ENCODE measurements at regions not wholly inside any gene's neighbourhood (a gene's known extent, or its start where the extent isn't known, plus 50 kb on each side); places are given as distances from the start of the nearest gene placed in this dataset.
A peak's percentile ranks its signal among the peaks of the same experiment; 100 is the strongest.

DNA sequence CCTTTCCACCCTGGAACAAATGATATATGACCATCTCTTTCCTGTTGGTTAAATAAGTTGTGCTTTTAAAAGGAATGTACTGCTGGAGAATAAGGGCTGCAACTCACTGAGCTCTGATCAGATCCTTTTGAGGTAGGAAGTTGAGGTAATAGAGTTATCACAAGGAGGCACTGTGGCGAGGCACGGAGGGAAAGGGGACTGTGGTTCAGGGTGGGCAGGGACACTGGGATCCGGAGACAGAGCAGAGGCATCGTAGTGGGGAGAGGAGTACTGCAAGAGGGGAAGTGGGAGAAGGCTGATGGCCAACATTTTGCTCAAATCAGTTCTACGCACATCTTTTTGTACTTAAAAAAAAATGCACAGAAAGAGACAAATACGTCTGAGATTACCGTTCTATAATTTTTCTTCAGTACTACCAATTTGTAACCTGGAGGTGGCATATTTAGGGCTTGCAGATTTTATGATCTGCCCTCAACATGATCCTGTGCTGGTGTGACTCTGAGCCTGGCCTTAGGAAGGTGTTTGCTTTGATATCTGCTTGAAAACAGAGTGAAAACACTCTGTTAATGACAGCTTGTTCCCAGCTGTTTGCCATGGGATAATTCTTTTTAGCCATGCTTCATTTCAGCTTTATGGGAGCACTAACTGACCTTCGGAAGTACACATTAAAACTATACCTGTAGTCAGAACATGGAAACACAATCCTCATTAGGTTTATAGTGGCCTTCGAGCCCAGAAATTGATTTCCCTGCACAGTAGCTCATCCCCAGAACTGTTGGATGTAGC, 168.1 kb downstream of the KCNE4 start:
- DNase-seq (ENCODE audit: low read depth, low spot score), result no peak
- no peak overlapping the region for H3K4me3 ChIP-seq (ENCODE audit: low read length)

DNA sequence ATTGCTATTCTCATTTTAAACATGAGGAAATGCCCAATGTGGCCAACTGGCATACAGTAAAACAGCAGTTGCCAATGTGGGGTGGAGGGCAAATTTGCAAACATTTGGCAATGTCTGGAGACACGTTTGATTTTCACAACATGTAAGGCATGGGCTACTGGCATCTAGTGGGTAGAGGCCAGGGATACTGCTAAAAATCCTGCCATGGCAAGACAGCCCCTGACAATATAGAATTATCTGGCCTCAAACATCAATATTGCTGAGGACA, 168.6 kb downstream of the KCNE4 start:
- no peak for DNase-seq (ENCODE audit: low read depth, low spot score)
- no peak overlapping the region for H3K4me3 ChIP-seq (ENCODE audit: low read length)

DNA sequence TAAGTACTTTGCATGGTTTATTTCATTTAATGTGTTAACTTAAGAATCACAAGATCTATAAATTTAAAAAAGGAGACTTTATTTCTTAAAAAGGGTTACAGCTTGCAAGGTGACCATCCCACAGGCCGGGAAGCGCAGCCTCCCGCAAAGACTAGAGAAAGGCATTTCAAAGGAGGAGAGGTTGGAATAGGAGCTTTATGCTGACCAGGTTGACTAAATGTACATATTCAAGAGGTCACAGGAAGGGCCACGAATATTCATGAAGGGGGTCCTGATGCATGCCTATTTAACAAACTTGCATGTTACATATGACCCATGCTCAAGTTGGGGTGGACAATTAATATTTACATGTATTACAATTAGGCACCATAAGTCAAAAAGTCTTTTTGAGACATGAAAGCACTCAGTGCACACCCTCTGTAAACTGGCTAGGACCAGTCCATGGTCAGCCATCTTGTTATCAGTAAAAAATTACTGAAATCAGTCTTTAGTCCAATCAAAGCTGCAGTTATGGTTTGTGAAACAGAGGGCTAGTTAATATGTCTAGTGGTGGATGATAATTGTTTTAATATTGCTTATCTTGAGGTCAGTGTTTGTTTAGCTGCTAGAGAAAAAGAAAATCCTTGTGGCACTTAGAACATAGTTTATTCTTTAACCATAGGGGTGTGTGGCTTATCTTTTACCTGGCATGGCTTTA, 169.3 kb downstream of the KCNE4 start:
- no peak for DNase-seq (ENCODE audit: low read depth, low spot score)

DNA sequence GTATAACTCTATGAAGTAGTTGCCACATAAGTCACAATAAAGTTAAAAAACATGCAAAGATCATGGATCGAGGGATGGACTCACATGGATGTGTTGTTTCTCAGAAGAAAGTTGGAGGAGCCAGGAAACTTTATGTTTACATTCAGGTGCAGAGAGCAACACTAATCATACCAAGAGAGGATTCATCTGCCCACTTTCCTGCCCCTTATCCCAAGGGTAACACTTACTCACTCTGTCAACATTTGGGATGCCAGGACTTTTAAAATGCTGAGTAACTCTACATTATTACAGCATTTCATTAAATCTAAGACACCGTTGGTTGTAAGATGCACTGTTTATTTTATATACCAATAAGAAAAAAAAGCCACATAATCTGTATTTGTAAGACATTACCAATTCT, 170.4 kb downstream of the KCNE4 start:
- no peak overlapping the region for H3K4me3 ChIP-seq (ENCODE audit: low read length)

More for the DNA sequence above, 169.3 kb downstream of the KCNE4 start:
- no peak overlapping the region for H3K4me3 ChIP-seq (ENCODE audit: low read length)

DNA sequence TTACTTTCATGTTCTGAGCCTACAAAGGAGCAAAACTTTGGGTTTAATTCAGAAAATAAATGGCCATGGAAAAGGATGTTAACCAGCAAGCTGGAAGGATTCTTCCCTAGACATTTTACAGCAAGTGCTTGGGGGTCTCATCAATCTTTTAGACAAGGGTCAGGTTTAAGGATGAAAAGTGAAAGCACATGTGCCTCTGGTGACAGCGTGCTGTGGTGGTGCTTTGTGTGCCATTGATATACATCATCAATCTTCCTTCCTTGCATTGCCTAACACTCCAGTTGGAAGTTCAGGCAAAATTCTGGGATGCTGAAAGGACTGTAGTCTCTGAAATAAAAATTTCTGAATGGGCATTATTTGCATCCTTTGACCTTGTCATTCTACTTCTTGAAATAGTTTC, 171.2 kb downstream of the KCNE4 start:
- no peak overlapping the region for H3K4me3 ChIP-seq (ENCODE audit: low read length)

More for the DNA sequence above, 170.4 kb downstream of the KCNE4 start:
- no peak for DNase-seq (ENCODE audit: low read depth, low spot score)

DNA sequence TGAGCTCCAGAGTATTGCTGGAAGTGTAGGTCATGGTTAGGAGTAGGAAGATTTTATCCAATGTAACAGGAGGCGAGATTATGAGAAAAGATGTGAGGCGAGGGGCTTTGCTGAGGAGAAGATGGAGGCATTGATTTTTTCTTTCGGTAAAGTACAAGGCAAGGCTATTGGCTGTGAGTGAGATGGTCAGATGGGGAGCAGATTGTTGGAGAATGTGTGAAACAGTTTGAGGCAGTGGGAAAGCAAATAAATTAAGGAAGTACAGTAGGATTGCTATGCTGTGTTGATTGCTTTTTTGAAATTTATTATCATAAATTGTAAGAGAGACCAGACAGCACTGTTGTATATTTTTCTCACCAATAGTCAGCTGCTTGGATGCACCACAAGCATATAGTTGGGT, 173.3 kb downstream of the KCNE4 start:
- DNase-seq (ENCODE audit: low read depth, low spot score), result no peak
- H3K4me3 ChIP-seq (ENCODE audit: low read length), result no peak overlapping the region

More for the DNA sequence above, 171.2 kb downstream of the KCNE4 start:
- no peak for DNase-seq (ENCODE audit: low read depth, low spot score)

DNA sequence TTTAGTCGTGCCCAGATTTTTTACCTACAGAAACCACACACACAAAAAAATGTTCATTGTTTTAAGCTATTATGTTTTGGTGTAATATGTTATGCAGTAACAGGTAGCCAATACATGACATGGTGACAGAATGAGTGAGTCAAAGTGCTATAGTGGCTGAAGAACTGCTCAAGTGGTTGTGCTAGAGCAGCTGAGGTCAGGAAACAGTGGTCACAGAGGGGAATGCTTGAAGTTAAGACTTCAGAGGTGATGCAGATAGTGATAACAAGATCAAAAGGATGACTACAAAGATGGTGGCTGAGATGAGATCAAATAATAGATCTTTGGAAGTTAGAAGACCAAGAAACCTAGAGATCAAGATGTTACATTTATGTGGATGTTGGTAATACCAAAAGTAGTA, 174.3 kb downstream of the KCNE4 start:
- no peak overlapping the region for H3K4me3 ChIP-seq (ENCODE audit: low read length)

DNA sequence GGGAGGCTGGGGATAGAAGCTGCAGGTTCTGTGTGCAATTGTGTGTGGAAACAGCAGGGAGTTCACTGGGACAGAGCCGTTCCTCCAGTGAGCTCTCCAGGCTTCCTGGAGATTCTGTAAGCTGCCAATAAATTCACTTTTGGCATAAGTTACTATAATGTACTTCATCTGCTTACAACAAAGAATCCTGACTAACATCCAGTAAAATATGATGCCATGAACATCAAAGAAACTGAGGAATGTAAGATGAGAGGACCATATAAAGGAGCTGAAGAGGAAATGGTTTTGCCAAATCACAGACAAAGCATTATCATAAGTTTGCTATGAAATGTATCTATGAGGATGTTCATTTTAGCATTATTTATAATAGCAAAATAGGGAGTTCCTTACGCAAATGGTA, 175.3 kb downstream of the KCNE4 start:
- no peak for DNase-seq (ENCODE audit: low read depth, low spot score)
- H3K4me3 ChIP-seq (ENCODE audit: low read length), result no peak overlapping the region

More for the DNA sequence above, 174.3 kb downstream of the KCNE4 start:
- DNase-seq (ENCODE audit: low read depth, low spot score), result peak; percentile 60

DNA sequence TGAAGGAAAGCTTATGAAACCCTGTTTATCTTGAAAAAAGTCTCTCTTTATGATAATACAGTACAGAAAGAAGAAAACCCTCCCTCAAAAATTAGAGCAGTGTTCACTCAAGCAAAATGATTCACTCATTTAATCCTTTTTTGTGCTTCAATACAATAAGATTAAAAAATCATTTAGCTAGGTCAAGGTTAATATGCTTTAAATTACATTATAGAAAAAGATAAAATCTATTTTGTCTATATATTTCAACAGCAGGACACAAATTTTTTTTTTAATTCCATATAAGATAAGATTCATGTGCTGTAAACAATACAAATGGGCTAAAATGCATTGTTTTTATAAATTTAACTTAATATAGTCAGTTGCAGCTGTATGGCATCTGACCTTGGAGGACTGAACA, 176.9 kb downstream of the KCNE4 start:
- H3K4me3 ChIP-seq (ENCODE audit: low read length), result no peak overlapping the region
- no peak for DNase-seq (ENCODE audit: low read depth, low spot score)

DNA sequence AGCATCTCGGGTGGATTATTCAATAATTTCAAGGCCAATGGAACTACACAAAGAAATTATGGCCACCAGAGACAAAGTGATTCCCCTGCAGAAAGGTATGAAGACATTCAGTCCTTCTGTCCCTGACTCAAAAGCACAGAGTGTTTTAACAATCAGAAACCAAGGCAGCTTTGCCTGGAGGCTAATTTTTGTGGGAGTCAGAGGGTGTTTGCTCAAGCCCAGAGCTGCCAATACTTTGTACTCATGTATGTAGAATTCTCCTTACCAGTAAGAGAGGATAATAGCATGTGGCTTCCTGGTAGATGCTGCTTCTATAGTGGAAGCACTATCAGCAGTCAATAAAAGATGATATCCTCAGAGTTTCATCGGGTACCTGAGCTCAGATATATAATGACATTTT, 178.4 kb downstream of the KCNE4 start:
- no peak for DNase-seq (ENCODE audit: low read depth, low spot score)
- H3K4me3 ChIP-seq (ENCODE audit: low read length), result no peak overlapping the region

DNA sequence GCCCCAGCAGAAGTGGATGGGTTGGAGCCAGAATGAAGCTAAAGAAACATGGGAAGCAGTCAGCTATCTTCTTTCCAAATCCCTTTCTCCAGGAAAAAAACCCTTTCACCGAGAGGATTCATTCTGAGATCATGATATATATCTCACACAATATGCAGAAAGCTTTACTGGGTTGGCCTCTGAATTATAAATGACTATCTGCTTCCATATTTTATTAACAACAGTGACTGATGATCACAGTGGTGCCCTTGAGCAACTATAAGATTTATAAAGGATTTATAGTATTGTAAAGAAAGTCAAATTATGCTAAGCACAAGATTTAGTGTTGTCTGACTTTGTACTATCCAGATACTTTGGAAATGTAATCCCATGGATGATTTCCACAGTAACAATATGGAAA, 180.3 kb downstream of the KCNE4 start:
- no peak overlapping the region for H3K4me3 ChIP-seq (ENCODE audit: low read length)
- no peak for DNase-seq (ENCODE audit: low read depth, low spot score)

DNA sequence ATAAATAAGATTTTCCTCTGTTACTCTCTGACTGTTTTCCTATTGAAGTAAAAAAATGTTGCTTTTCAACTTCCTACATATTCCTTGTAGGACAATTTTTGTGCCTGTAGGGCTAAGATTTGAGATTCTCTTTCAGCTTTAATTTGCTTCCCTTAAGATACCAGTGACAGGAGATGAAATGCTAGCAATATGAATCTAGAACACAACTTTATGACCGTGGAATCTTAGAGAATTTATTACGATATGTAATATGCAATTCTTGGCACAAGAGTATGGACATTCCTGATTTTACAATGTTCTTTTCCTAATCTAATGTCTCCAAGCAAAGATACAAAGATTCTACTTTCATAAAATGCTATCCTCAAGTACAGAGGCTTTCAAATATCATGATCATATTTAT, 180.9 kb downstream of the KCNE4 start:
- no peak for DNase-seq (ENCODE audit: low read depth, low spot score)
- no peak overlapping the region for H3K4me3 ChIP-seq (ENCODE audit: low read length)

DNA sequence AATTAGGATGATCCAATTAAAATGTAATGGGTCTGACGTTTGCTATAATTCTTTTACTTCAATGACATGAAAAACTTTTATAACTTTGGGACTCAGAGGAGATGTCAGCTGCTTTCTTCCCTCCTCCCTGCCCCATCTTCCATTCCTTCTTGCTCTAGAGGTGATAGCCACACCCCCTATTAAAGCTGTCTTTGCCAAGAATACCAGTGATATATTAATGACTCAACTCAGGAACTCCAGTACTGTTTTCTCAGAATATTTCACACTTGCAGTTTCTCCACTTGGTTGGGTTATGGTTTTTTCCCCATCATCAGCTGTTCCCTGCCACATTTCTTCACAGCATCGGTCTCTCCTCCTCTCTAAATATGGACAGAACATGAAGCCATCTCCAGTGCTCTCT, 184.0 kb downstream of the KCNE4 start:
- no peak overlapping the region for H3K4me3 ChIP-seq (ENCODE audit: low read length)
- DNase-seq (ENCODE audit: low read depth, low spot score), result no peak

DNA sequence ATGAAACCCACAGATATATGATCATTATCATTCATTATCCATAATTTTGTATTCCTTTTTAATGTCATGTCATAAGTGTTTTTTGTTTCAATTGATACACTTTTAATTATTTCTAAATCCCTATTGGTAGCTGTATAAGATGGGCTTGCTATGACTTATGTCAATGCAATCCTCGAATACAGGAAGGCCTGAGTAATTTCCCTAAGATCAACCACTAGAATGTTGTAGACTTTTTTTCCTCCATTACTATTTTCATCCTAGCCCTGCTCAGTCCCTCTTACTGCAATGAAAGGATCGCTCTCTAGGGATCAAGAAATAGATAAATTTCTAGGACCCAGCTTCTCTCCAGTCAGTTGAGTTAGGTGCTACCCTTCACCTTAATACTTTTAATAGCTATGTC, 186.3 kb downstream of the KCNE4 start:
- no peak overlapping the region for H3K4me3 ChIP-seq (ENCODE audit: low read length)
- DNase-seq (ENCODE audit: low read depth, low spot score), result no peak

DNA sequence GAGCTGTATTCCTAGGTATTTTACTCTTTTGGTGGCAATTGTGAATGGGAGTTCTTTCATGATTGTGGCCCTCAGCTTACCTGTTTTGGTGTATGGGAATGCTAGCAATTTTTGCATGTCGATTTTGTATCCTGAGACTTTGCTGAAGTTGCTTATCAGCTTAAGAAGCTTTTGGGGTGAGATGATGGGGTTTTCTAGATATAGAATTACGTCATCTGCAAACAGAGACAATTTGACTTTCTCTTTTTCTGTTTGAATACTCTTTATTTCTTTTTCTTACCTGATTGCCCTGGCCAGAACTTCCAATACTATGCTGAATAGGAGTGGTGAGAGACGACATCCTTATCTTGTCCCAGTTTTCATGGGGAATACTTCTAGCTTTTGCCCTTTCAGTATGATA, 191.2 kb downstream of the KCNE4 start:
- H3K4me3 ChIP-seq (ENCODE audit: low read length), result no peak overlapping the region
- no peak for DNase-seq (ENCODE audit: low read depth, low spot score)

DNA sequence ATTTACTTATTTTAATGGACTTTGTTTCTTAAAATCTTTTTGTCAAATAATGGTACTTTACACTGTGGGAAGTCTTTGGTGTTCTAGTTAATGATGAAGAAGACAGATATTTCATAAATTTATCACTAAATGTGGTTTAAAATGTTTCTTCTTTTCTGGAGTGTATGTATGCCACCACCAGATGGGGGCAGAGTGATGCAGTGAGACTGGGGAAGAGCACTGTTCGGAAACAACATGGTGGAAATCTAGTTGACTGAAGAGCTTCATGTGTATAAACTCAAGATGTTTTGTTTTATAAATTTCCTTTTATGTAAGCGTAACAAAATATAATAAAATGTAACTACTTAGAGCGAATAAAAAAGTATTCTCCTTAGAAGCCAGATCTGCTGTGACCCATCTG, 195.1 kb downstream of the KCNE4 start:
- DNase-seq (ENCODE audit: low read depth, low spot score), result peak; percentile 29
- H3K4me3 ChIP-seq (ENCODE audit: low read length), result no peak overlapping the region

DNA sequence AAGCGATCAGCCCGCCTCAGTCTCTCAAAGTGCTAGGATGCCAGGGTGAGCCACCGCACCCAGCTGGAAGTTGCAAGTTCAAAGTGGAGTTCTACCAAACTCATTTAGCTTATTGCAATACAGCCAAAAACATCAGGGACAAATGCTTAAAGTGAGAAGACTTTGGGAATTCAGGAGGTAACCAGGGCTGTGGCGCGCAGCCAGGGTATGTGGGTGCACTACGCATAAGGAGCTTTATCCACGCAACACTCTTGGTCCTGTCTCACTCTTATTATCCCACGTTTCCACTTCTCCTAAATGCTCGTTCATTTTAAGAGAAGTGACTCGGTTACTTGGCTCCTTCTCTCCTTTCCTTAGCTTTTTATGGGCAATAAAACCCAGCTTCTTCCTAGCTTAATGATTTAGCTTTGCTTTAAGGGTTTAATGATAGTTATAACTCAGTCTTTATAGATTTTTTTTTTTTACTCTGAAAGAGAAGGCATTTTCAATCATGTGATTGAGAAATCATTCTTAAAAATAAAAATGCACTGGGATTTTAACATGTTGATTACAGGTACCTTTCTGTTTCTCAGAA, 199.8 kb downstream of the KCNE4 start:
- DNase-seq (ENCODE audit: low read depth, low spot score), result no peak
- H3K4me3 ChIP-seq (ENCODE audit: low read length), result no peak overlapping the region

DNA sequence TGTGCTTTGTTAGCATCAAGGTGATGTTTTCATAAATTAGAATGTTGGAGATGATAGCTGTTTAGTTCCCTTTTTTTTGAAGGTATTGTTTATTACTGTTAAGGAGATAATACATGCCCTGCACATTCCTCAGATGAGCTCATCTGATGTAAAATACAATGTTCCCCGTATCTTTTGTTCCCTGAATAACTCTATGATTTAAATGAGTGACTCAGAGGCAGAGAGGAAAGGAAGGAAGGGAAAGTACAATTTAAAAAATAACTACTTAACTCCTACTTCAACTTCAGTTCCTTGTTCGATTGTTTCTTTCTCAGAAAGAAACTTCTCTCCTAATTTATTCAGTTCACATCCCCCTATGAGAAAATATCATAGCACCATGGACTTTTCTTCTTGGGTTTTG, 208.7 kb downstream of the KCNE4 start:
- no peak overlapping the region for H3K4me3 ChIP-seq (ENCODE audit: low read length)
- no peak for DNase-seq (ENCODE audit: low read depth, low spot score)

DNA sequence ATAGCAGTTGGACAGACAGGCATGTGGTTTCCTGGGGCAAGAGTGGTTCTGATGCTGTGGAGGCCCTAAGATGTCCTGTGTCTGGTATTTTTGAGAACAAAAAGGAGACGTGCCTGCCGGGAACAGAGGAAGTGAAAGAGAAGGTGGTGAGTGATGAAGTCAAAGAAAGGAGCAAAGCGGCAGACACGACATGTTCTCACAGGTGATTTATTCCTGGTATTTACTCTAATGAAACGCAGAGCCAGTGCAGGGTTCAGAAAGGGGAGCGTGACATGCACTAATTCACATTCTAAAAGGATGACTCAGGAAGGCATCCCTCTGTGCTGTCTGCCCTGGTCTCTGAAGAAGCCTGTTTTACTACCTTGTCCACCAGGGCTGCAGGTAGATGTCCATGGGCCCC, 211.0 kb downstream of the KCNE4 start:
- no peak overlapping the region for H3K4me3 ChIP-seq (ENCODE audit: low read length)
- no peak for DNase-seq (ENCODE audit: low read depth, low spot score)

DNA sequence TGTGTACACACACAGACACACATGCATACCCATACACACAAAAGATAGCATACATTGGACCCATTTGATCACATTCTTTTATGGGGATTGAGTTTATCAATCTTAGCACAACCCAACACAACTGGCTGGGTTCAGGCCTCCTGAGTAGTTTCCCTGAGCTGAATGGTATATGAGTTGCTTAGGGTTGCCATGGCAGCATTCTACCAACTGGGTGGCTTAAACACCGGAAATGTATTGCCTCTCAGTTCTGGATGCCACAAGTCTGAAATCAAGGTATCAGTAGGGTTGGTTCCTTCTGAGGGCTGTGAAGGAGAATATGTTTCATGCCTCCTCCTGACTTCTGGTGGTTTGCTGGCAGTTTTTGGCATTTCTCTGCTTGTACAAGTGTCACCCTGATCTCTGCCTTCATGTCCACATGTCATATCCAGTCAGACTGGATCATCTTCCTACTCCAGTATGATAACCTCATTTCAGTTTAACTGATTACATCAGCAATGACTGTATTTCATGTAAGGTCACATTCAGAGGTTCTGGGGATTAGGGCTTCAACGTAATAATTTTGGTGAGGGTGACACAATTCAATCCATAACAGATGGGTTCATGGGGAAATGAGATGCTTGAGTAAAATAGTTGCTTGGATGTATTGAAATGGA, 212.7 kb downstream of the KCNE4 start:
- H3K4me3 ChIP-seq (ENCODE audit: low read length), result no peak overlapping the region
- peak; percentile 4 for DNase-seq (ENCODE audit: low read depth, low spot score)

Data from Jurkat, Clone E6-1 (cell line).